Activated CD4-positive, alpha-beta T cell treated with anti-CD3 and anti-CD28 coated beads, Interleukin-2, amount 50 U/mL, for 1 hour (primary cell): ENCODE measurements at regions not wholly inside any gene's neighbourhood (a gene's known extent, or its start where the extent isn't known, plus 50 kb on each side); places are given as distances from the start of the nearest gene placed in this dataset.

Experiments
- DNase-seq: peaks from one replicate; pipeline ENCODE4 v3.0.0-alpha.2; 2020

DNA sequence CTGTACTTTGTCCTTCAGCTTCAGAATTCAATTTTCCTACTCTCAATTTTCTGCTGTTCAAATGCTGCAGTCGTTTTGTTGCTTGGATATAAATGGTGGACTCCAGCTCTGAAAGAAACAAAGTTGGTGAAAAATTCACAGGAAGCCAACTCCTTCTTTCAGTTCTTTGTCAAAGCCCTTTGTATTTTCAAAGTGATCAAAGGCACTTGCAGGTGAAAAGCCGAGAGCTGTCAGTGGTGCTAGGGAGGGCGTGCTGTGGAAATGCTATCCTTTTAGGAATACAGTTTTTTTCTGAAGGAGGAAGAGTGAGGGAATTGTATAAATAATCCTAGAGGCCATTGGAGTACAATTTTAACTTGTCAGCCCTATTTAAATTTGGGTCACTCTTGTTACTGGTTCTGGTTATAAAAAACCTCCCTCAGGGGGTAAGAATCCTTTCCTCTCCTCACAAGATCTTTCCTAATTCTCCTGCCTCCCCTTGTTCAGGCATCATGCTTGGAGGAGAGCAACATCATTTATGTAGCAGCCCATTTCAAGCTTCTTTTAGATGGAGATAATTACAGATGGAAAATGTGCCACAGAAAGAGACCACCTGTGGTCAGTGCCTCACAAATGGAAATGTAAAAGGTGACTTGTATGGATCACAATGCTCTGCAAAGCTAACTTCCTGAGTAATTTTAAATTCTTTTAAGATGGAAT lies 62.5 kb upstream of the GHR start:
- no peak for DNase-seq

DNA sequence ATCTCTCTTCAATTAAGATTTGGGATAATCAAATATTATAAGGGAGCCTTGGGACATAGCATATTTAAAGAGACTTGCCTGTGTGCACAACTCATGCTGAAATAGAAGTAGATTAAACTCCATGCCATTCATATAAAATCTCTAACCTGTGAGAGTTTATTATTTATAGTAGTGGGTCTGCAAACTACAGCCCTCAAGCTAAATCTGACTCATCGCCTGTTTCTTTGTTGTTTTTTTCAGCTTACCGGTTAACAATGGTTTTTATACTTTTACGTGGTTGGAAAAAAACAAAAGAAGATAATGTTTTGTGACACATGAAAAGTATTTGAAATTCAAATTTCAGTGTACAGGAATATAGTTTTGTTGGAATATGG lies 61.9 kb upstream of the GHR start:
- no peak for DNase-seq

DNA sequence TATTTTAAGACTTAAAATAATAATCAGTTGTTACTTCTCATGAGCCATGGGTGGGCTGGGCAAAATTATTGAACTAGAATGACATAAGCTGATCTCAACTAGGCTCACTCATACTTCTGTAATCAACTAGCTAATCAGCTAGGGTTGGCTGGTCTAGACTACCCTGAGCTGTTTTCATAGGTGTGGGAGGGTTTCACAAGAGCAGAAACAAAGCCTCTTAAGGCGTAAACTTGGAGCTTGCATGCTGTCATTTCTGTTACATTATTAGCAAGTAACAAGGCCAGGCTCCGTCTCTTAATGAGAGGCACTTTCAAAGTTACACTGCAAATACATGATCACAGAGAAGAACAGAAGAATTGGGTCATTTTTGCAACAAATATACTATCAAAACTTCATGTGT lies 57.2 kb upstream of the GHR start:
- no peak for DNase-seq
